Activated CD8-positive, alpha-beta T cell treated with anti-CD3 and anti-CD28 coated beads for 36 hours (primary cell): ENCODE measurements at regions not wholly inside any gene's neighbourhood (a gene's known extent, or its start where the extent isn't known, plus 50 kb on each side); places are given as distances from the start of the nearest gene placed in this dataset.

Source experiments
- ATAC-seq: fragments of 200-7000 bp; cut with Tn5 transposase; one replicate; pipeline ENCODE4 v1.10.0; 2021; ENCODE audit warnings: mild to moderate bottlenecking, moderate library complexity
- CTCF ChIA-PET: fragments of 350-600 bp; sonication (Branson Sonifier 250); formaldehyde crosslinking; loops from one replicate; lab custom pipeline; 2021; ENCODE audit warnings: antibody characterized with exemption; lab: Charles Lee
- POLR2A ChIA-PET: fragments of 350-600 bp; sonication (Branson Sonifier 250); formaldehyde crosslinking; loops from one replicate; lab custom pipeline; 2021; ENCODE audit warnings: antibody characterized with exemption; lab: Charles Lee
- DNase-seq: peaks from one replicate; pipeline ENCODE4 v3.0.0-alpha.2; 2020
- H3K27ac Mint-ChIP-seq: one replicate; pipeline ENCODE4 v1.8.0; 2021; ENCODE audit warnings: mild to moderate bottlenecking, mixed read lengths
- H3K27me3 Mint-ChIP-seq: one replicate; pipeline ENCODE4 v1.8.0; 2021; ENCODE audit warnings: mixed read lengths
- H3K36me3 Mint-ChIP-seq: one replicate; pipeline ENCODE4 v1.8.0; 2021; ENCODE audit warnings: low read depth, mixed read lengths
- H3K4me1 Mint-ChIP-seq: one replicate; pipeline ENCODE4 v1.8.0; 2021; ENCODE audit warnings: low read depth, mixed read lengths
- H3K4me3 Mint-ChIP-seq: one replicate; pipeline ENCODE4 v1.8.0; 2021; ENCODE audit warnings: mild to moderate bottlenecking, moderate library complexity, mixed read lengths
- H3K9me3 Mint-ChIP-seq: one replicate; pipeline ENCODE4 v1.8.0; 2021; ENCODE audit warnings: mixed read lengths
- CTCF ChIP-seq: fragments of 200-600 bp; IDR thresholded peaks from one replicate; pipeline ENCODE4 v1.8.0; 2022; ENCODE audit warnings: antibody characterized with exemption, mild to moderate bottlenecking
- intact Hi-C: fragments of 100-400 bp; cut with micrococcal nuclease; formaldehyde crosslinking; loops from one replicate; pipeline ENCODE4 v1.10.0; 2022

DNA sequence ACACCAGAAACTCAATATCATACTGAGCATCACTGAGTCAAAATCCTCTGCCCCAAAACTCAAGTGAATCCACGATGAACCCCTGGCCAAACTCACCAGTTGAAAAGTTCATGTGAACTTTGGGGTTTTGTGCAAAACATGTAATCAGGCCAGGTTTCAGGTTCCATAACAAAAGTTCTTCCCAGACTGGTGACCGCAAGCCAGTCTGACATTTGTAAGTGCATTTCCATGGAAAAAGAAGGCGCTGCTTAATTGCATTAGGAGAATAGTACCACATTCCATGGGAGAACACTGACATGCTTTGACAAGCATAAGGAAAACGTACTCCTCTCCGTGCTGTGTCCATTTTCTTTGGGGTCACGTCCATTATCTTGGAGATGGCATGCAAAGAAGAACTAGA, 567.0 kb downstream of the BNC2 start:
- H3K9me3 Mint-ChIP-seq, result no peaks in the 10 kb centered on the region
- no peak overlapping the region for H3K4me3 Mint-ChIP-seq
- ChIA-PET POLR2A (no interaction called here), CTCF (no interaction called here)
- TF ChIP-seq CTCF, result no peak
- ATAC-seq (no peak), DNase-seq (no peak)
- H3K27me3 Mint-ChIP-seq, result peaks cover 2% of the 10 kb centered on the region
- intact Hi-C loops, result no loop called here
- no peaks in the 10 kb centered on the region for H3K36me3 Mint-ChIP-seq
- no peaks in the 10 kb centered on the region for H3K4me1 Mint-ChIP-seq
- H3K27ac Mint-ChIP-seq, result no peak overlapping the region

- TF ChIP-seq CTCF, result no peak
- no peak overlapping the region for H3K27ac Mint-ChIP-seq
- H3K27me3 Mint-ChIP-seq, result peaks cover 2% of the 10 kb centered on the region
- no peaks in the 10 kb centered on the region for H3K4me1 Mint-ChIP-seq
- H3K4me3 Mint-ChIP-seq, result no peak overlapping the region
- no peaks in the 10 kb centered on the region for H3K36me3 Mint-ChIP-seq
- ChIA-PET POLR2A (no interaction called here), CTCF (no interaction called here)
- H3K9me3 Mint-ChIP-seq, result no peaks in the 10 kb centered on the region
- intact Hi-C loops, result no loop called here
- ATAC-seq, result no peak
- no peak for DNase-seq
Observed at GRCh38 chr9:16304301-16304700, 566.2 kb downstream of the BNC2 start.

DNA sequence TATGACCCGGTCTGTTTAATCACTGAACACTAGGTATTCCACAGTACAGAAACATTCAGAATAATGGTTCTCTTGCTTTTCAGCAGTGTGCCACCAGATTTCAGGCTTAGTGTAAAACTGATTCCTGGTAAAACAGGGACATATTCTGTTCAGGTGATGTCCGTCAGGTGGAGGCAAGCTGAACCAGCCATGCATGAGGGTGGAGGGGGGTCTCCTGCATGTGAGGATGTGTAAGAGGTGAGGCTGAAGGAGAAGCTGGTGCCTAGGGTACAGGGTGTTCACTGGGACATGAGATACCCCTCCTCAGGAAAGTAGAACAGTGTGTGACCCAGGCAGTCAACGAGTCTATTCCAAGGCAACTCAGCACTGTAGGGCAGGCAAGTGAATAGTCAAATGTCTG, 563.9 kb downstream of the BNC2 start:
- no peak for DNase-seq
- no peaks in the 10 kb centered on the region for H3K4me1 Mint-ChIP-seq

GRCh38 chr9:16307626-16308195, 562.8 kb downstream of the BNC2 start:
- intact Hi-C loops, result no loop called here
- DNase-seq (no peak), ATAC-seq (no peak)
- peaks cover 2% of the 10 kb centered on the region for H3K27me3 Mint-ChIP-seq
- ChIA-PET POLR2A (no interaction called here), CTCF (no interaction called here)
- no peak overlapping the region for H3K4me3 Mint-ChIP-seq
- no peaks in the 10 kb centered on the region for H3K4me1 Mint-ChIP-seq
- no peak overlapping the region for H3K27ac Mint-ChIP-seq
- TF ChIP-seq CTCF, result no peak
- H3K9me3 Mint-ChIP-seq, result no peaks in the 10 kb centered on the region
- no peaks in the 10 kb centered on the region for H3K36me3 Mint-ChIP-seq

More for the DNA sequence above, 563.9 kb downstream of the BNC2 start:
- H3K36me3 Mint-ChIP-seq, result no peaks in the 10 kb centered on the region
- ChIA-PET POLR2A (no interaction called here), CTCF (no interaction called here)
- no peak overlapping the region for H3K4me3 Mint-ChIP-seq
- H3K27ac Mint-ChIP-seq, result no peak overlapping the region
- intact Hi-C loops, result no loop called here
- no peaks in the 10 kb centered on the region for H3K9me3 Mint-ChIP-seq
- peaks cover 2% of the 10 kb centered on the region for H3K27me3 Mint-ChIP-seq
- TF ChIP-seq CTCF, result no peak
- ATAC-seq, result no peak

DNA sequence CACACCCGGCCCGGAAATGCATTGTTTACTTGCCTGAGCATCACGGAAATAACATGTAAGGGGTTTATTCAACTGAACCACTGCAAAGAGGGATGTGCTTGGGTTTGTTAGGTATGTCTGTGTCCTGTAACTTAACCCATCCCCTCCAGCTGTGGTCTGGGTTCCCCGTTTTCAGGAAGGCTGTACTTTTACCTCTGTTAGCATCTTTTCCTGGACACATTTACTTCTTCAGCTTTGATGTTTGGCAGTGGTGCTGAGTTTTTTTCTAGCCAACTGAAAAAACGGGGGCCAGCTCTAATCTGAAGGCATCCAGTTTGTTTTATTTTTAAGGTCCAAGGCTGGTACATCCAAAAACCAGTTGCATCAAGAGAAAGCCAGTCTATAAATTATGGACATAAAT, 561.8 kb downstream of the BNC2 start:
- H3K27ac Mint-ChIP-seq, result no peak overlapping the region
- CTCF ChIA-PET, result no interaction called here
- no peak for DNase-seq
- no peaks in the 10 kb centered on the region for H3K4me1 Mint-ChIP-seq
- no peak for ATAC-seq
- POLR2A ChIA-PET, result no interaction called here
- TF ChIP-seq CTCF, result no peak
- no peak overlapping the region for H3K4me3 Mint-ChIP-seq
- peaks cover 2% of the 10 kb centered on the region for H3K27me3 Mint-ChIP-seq
- intact Hi-C loops, result no loop called here
- H3K9me3 Mint-ChIP-seq, result no peaks in the 10 kb centered on the region
- no peaks in the 10 kb centered on the region for H3K36me3 Mint-ChIP-seq
